ENCODE measurements at regions not wholly inside any gene's neighbourhood (a gene's known extent, or its start where the extent isn't known, plus 50 kb on each side); places are given as distances from the start of the nearest gene placed in this dataset.
"Not testable (repeated sequence)": the region's sequence is repeated elsewhere in the genome, so short reads cannot be mapped to it uniquely, and the experiment has no call there.

DNA sequence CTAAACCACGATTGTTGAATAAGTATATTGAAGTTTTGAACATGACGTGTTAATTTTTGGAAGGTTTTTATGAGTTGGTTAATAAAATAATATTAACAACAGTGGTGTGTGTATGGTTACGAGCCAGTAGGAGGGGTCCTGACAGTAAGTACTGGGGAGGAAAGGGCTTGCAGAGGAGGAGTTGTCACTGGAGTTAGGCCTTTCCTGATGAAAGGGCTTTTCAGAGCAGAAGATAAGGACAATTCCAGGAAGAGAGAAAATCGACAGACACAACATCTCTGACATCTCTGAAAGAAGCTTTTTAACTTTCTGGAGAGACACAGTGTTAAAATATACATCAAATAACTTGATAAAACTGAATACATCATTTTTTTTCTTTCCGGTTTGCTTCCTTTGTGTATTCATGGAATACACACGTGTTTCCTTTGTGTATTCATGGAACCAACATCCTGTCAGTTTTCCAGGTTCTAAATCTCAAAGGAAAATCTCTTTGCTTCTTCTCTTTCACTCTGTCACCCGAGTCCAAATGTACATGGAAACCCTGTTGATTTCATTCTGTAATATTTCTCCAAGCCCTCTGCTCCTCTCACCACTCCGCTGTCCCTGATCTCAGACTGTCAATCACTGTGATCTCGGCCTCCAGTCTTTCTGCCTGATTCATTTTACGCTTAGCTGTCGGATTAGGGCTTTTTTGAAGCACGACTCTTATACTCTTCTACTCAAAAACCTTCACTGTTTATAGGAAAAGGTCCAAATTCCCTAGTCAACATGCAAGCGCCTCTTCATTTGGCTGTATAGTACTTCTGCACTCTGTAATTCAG, 374.4 kb downstream of the DLEU7 start:
- Histone ChIP-seq H3K9ac (ENCODE audit: low read depth, low read length) (no peak overlapping the region), H3K4me3 (ENCODE audit: low read depth, low read length) (no peak overlapping the region), H3K27ac (ENCODE audit: low read depth, low read length) (no peak overlapping the region), H3K4me1 (ENCODE audit: control insufficient read depth, insufficient read depth, low read length) (no peaks in the 10 kb centered on the region), H3K36me3 (ENCODE audit: control insufficient read depth, insufficient read depth, low read length) (no peaks in the 10 kb centered on the region), H3K9me3 (ENCODE audit: control insufficient read depth, insufficient read depth, low read length) (no peaks in the 10 kb centered on the region), H3K27me3 (ENCODE audit: control insufficient read depth, insufficient read depth, low read length) (no peaks in the 10 kb centered on the region)

DNA sequence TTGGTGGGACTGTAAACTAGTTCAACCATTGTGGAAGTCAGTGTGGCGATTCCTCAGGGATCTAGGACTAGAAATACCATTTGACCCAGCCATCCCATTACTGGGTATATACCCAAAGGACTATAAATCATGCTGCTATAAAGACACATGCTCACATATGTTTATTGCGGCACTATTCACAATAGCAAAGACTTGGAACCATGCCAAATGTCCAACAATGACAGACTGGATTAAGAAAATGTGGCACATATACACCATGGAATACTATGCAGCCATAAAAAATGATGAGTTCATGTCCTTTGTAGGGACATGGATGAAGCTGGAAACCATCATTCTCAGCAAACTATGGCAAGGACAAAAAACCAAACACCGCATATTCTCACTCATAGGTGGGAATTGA, 370.4 kb downstream of the DLEU7 start:
- not testable (repeated sequence) for H3K9ac ChIP-seq (ENCODE audit: low read depth, low read length); H3K4me3 ChIP-seq (ENCODE audit: low read depth, low read length); H3K27ac ChIP-seq (ENCODE audit: low read depth, low read length); H3K36me3 ChIP-seq (ENCODE audit: control insufficient read depth, insufficient read depth, low read length); H3K9me3 ChIP-seq (ENCODE audit: control insufficient read depth, insufficient read depth, low read length); H3K4me1 ChIP-seq (ENCODE audit: control insufficient read depth, insufficient read depth, low read length); H3K27me3 ChIP-seq (ENCODE audit: control insufficient read depth, insufficient read depth, low read length)

DNA sequence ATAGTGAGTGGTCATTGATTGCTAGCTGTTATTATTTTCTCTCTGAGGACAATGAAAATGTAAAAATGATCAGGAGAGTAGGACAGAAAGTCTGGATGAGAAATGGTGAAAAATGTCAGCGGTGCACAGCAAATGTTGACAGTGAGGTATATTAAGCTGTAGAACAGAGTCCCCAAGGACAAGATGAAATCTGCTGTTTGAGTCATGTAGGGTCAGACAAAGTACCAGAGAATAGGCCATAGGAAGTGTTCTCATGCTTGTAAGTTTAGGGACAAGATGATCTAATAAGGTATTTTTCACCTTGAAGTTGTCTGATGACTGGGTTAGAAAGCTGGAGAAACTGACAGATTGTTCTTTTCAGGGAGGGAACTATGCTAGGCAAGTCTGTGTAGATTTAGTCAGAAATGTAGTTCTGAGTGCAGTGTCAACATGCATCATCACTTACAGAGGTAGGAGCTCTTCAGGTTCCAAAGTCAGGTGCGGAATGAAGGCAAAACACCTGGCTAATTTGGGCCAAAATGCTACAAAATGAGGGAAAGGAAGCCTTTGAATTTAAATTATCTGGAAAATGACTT, 369.3 kb downstream of the DLEU7 start:
- H3K4me1 ChIP-seq (ENCODE audit: control insufficient read depth, insufficient read depth, low read length) = no peaks in the 10 kb centered on the region
- no peak overlapping the region for H3K27ac ChIP-seq (ENCODE audit: low read depth, low read length)
- H3K9ac ChIP-seq (ENCODE audit: low read depth, low read length) = no peak overlapping the region

DNA sequence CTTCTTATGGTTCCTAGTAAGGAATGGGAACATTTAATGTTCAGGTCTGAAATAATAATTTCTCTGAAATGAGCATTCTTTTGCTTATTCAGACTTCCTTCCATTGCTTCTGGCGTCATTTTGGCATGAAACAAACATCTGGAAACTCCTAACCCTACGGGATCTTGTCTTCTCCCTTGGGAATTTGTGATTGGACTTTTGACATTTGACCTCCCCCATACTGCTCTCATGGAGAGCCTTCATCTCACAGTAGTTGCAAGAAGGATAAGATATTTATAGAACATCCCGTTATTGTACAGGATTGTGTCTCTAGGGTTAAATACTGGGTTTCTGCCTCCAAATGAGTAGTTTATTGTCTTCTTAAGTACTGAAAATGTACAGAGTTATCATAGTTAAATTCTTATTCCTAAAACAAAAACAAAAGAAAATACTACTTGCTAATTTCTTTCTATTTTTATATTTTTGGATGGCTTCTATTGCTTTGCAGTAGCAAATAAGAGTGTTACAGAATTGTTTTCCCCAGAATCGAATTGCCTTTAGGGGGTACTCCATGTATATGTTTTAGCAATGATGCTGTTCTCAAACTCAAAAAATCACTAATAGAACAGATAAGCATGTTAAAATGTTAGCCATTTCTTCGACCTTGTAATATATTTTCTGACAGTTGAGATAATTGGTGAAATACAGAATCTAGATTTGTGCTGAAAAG, 366.8 kb downstream of the DLEU7 start:
- no peaks in the 10 kb centered on the region for H3K27me3 ChIP-seq (ENCODE audit: control insufficient read depth, insufficient read depth, low read length)
- no peaks in the 10 kb centered on the region for H3K4me1 ChIP-seq (ENCODE audit: control insufficient read depth, insufficient read depth, low read length)
- H3K4me3 ChIP-seq (ENCODE audit: low read depth, low read length) = no peak overlapping the region
- no peaks in the 10 kb centered on the region for H3K9me3 ChIP-seq (ENCODE audit: control insufficient read depth, insufficient read depth, low read length)
- H3K36me3 ChIP-seq (ENCODE audit: control insufficient read depth, insufficient read depth, low read length) = no peaks in the 10 kb centered on the region
- H3K27ac ChIP-seq (ENCODE audit: low read depth, low read length) = no peak overlapping the region
- H3K9ac ChIP-seq (ENCODE audit: low read depth, low read length) = no peak overlapping the region

More for the DNA sequence above, 369.3 kb downstream of the DLEU7 start:
- Histone ChIP-seq H3K4me3 (ENCODE audit: low read depth, low read length) (no peak overlapping the region), H3K27me3 (ENCODE audit: control insufficient read depth, insufficient read depth, low read length) (no peaks in the 10 kb centered on the region), H3K9me3 (ENCODE audit: control insufficient read depth, insufficient read depth, low read length) (no peaks in the 10 kb centered on the region), H3K36me3 (ENCODE audit: control insufficient read depth, insufficient read depth, low read length) (no peaks in the 10 kb centered on the region)

DNA sequence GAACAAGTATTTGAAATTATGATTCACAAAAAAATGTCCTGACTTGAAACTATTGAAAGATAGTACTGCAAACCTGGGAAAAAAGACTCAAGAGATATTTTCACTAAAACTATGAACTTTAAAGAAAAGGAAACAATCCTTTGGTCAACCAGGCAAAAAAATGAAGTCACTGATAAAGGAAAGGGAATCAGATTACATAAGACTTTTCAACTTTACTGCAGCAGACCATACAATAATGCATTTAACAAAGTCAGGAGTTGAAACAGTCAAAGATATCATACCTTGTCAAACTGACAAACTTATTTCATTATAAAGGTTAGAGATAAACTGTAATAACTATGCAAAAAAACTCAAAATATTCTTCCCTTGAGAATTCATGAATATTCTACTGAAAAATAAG, 361.6 kb downstream of the DLEU7 start:
- no peak overlapping the region for H3K27ac ChIP-seq (ENCODE audit: low read depth, low read length)
- no peak overlapping the region for H3K9ac ChIP-seq (ENCODE audit: low read depth, low read length)
- no peak overlapping the region for H3K4me3 ChIP-seq (ENCODE audit: low read depth, low read length)
- no peaks in the 10 kb centered on the region for H3K27me3 ChIP-seq (ENCODE audit: control insufficient read depth, insufficient read depth, low read length)
- no peaks in the 10 kb centered on the region for H3K9me3 ChIP-seq (ENCODE audit: control insufficient read depth, insufficient read depth, low read length)
- H3K4me1 ChIP-seq (ENCODE audit: control insufficient read depth, insufficient read depth, low read length) = no peaks in the 10 kb centered on the region
- H3K36me3 ChIP-seq (ENCODE audit: control insufficient read depth, insufficient read depth, low read length) = no peaks in the 10 kb centered on the region

DNA sequence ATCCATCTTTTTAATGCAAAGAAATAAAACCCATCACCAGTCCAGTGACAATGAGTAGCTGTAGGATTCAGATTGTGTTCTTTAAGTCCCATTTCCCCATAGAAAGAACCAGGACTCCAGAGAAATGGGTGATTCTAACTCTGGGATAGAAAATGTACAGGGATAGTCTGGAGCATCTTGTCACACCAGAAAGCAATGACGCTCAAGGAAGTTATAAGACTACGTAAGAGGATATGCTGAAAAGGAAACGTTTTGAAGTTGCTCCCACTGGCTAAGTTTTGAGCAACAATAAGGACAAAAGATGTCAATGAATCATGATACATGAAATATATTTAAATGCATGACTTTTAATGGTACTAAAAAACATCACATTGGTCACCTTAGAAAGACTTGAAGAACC, 360.1 kb downstream of the DLEU7 start:
- no peak overlapping the region for H3K9ac ChIP-seq (ENCODE audit: low read depth, low read length)
- H3K4me1 ChIP-seq (ENCODE audit: control insufficient read depth, insufficient read depth, low read length) = no peaks in the 10 kb centered on the region

DNA sequence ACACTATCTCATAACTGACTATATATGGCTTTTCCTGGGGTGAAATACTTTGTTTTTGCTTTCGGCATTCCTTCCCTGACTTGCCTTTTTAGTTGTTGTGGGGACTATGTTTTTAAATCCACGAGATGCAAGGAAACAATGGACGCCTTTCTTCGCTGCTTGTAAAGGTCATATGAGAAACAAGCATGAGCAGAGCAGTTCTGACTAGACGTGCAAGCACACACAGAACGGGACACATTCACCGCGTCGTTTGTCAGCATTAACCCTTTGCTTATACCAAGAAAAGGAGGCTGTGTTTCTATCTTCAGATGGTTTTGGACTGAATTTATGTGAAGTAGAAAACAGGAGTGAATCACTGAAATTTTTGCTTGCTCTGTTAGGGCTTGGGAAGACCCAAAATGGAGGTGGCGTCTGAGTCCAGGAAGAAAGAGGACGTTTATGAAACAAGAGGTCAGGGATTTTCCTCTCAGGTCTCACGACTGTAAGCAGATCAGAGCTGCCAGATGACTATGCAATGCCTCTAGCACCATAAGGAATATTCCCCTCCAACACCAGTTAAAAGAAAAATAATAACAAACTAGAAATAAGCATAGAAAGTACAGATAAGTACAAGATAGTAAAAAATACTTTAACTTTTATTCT, 358.9 kb downstream of the DLEU7 start:
- no peaks in the 10 kb centered on the region for H3K36me3 ChIP-seq (ENCODE audit: control insufficient read depth, insufficient read depth, low read length)
- no peak overlapping the region for H3K9ac ChIP-seq (ENCODE audit: low read depth, low read length)
- H3K4me1 ChIP-seq (ENCODE audit: control insufficient read depth, insufficient read depth, low read length) = no peaks in the 10 kb centered on the region
- no peak overlapping the region for H3K27ac ChIP-seq (ENCODE audit: low read depth, low read length)
- no peaks in the 10 kb centered on the region for H3K27me3 ChIP-seq (ENCODE audit: control insufficient read depth, insufficient read depth, low read length)
- no peaks in the 10 kb centered on the region for H3K9me3 ChIP-seq (ENCODE audit: control insufficient read depth, insufficient read depth, low read length)
- H3K4me3 ChIP-seq (ENCODE audit: low read depth, low read length) = no peak overlapping the region

More for the DNA sequence above, 360.1 kb downstream of the DLEU7 start:
- Histone ChIP-seq H3K27ac (ENCODE audit: low read depth, low read length) (no peak overlapping the region), H3K36me3 (ENCODE audit: control insufficient read depth, insufficient read depth, low read length) (no peaks in the 10 kb centered on the region), H3K9me3 (ENCODE audit: control insufficient read depth, insufficient read depth, low read length) (no peaks in the 10 kb centered on the region), H3K4me3 (ENCODE audit: low read depth, low read length) (no peak overlapping the region), H3K27me3 (ENCODE audit: control insufficient read depth, insufficient read depth, low read length) (no peaks in the 10 kb centered on the region)

DNA sequence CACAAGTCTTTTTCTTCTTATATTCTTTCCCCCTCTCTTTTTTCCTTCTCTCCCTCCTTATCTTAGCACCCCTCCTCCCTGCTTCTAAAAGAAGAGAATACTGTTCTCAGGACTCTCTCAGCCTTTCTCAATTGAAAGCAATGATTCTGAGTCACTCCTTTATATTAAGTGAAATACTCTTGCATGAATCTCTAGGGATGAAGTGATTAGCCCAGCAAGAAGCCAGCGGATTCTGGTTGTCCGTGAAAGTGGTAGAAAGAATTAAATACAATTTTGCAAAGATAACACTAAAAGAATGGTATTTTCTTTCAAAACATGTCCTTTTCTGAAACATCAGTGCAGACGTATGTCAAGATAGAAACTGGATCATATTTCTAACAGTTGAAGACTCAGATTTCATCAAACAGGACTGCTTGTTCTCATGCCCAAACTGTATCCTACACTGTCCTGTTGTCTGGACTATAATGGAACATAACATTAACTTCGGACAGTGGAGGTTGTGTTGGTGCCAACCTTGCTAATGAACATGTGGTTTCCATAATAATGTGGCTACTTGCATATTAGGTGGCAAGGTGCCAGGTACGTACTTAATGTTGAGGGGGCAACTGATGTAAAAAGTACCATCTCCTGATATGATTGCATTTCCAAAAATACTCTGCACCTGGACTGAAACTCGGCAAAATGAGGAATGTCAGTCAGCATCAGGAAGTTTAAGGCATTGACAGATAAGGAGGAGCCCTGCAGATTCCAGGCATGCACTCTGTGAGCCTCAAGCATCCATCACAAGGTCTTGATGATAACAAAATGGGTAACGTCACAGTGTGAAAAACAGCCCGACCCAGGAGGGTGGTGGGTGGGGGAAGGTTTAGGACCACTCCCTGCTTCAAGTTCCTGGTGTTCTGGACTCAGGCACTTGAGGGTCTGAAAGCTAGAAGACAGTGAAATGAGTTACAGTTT, 357.2 kb downstream of the DLEU7 start:
- Histone ChIP-seq H3K27ac (ENCODE audit: low read depth, low read length) (no peak overlapping the region), H3K4me1 (ENCODE audit: control insufficient read depth, insufficient read depth, low read length) (no peaks in the 10 kb centered on the region), H3K4me3 (ENCODE audit: low read depth, low read length) (no peak overlapping the region), H3K9me3 (ENCODE audit: control insufficient read depth, insufficient read depth, low read length) (no peaks in the 10 kb centered on the region), H3K9ac (ENCODE audit: low read depth, low read length) (no peak overlapping the region), H3K27me3 (ENCODE audit: control insufficient read depth, insufficient read depth, low read length) (no peaks in the 10 kb centered on the region), H3K36me3 (ENCODE audit: control insufficient read depth, insufficient read depth, low read length) (no peaks in the 10 kb centered on the region)

DNA sequence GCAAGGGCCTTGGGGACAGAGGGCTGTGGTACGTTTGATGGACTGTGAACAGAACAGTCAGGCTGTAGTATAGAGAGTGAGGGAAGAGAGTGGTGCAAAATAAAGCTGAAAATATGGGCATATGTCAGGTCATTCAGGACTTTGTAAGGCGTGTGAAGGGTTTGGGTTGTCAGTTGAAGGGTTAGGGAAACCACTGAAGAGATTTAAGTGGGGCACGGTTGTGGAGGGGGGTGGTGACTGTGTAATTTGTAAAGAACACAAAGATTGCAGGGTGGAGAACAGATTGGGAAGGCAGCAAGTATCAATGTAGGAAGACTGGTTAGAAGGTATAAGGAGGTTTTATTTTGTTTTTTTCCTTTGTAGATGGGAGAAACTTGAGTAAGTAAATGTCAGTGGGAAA, 349.8 kb downstream of the DLEU7 start:
- H3K27me3 ChIP-seq (ENCODE audit: control insufficient read depth, insufficient read depth, low read length) = no peaks in the 10 kb centered on the region
- H3K4me1 ChIP-seq (ENCODE audit: control insufficient read depth, insufficient read depth, low read length) = no peaks in the 10 kb centered on the region
- H3K27ac ChIP-seq (ENCODE audit: low read depth, low read length) = no peak overlapping the region
- H3K4me3 ChIP-seq (ENCODE audit: low read depth, low read length) = no peak overlapping the region
- no peaks in the 10 kb centered on the region for H3K36me3 ChIP-seq (ENCODE audit: control insufficient read depth, insufficient read depth, low read length)
- no peak overlapping the region for H3K9ac ChIP-seq (ENCODE audit: low read depth, low read length)
- H3K9me3 ChIP-seq (ENCODE audit: control insufficient read depth, insufficient read depth, low read length) = no peaks in the 10 kb centered on the region

DNA sequence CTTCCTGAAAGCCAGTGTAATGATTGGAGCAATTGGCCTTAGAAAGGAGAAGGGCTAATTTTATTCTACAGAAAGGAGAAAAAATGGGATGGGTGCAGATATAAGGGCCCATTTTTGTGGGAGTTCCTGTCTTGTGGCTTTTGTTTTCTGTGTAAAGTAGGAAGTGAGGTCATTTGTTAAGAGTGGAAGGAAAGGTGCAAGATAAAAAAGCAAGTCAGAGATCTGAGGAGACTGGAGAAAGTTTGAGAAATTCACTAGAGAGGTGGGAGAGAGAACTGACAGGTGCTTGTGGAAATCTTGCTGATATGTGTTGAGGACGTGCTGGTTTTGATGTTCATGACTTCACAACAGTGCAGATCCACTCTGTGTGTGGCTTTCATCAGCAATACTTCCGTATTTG, 349.4 kb downstream of the DLEU7 start:
- Histone ChIP-seq H3K9ac (ENCODE audit: low read depth, low read length) (no peak overlapping the region), H3K27ac (ENCODE audit: low read depth, low read length) (no peak overlapping the region), H3K9me3 (ENCODE audit: control insufficient read depth, insufficient read depth, low read length) (no peaks in the 10 kb centered on the region), H3K4me1 (ENCODE audit: control insufficient read depth, insufficient read depth, low read length) (no peaks in the 10 kb centered on the region), H3K4me3 (ENCODE audit: low read depth, low read length) (no peak overlapping the region), H3K36me3 (ENCODE audit: control insufficient read depth, insufficient read depth, low read length) (no peaks in the 10 kb centered on the region), H3K27me3 (ENCODE audit: control insufficient read depth, insufficient read depth, low read length) (no peaks in the 10 kb centered on the region)

All from HUES48 (cell line).